T-helper 1 cell treated with Interleukin-12 subunit alpha and Interleukin-12 subunit beta and Interleukin-4 antibody, amounts not matched to agents 30 ng/mL and 1 ng/mL, for 36 hours (primary cell): ENCODE measurements at regions not wholly inside any gene's neighbourhood (a gene's known extent, or its start where the extent isn't known, plus 50 kb on each side); places are given as distances from the start of the nearest gene placed in this dataset.
"Not testable (repeated sequence)": the region's sequence is repeated elsewhere in the genome, so short reads cannot be mapped to it uniquely, and the experiment has no call there.

ENCODE experiments used
- intact Hi-C: fragments of 100-400 bp; cut with micrococcal nuclease; formaldehyde crosslinking; loops from one replicate; pipeline ENCODE4 v1.15.1; 2024

DNA sequence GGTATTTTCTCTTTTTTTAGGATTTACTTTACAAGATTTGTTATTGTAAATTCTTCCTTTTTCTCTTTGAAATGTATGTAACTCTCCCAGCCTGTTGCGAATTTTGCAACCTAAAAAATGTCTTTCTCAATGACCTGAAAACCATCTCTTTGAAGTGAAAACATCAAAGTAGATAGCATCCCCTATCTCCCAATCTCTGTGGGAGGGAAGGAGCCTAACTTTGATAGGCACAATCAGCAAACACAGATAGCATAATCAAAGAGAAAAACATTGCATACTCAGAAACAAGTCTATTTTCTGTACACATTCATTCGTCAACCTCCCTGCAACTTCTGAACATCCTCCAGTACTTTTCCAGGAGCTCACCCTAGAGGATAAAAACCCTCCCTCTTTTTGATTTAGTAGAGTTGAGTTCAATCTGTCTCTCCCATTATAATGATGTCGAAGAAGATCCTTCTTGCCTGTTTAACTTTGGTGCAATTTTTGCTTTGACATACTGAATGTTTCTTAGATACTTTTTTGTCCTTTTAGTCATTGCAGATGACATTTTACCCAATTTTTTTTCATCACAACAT, 849.2 kb upstream of the LRFN5 start:
- intact Hi-C loops: no loop called here

GRCh38 chr14:40733206-40733605, 873.5 kb upstream of the LRFN5 start:
- intact Hi-C loops: no loop called here

GRCh38 chr14:40727107-40727506, 879.6 kb upstream of the LRFN5 start:
- intact Hi-C loops: no loop called here

DNA sequence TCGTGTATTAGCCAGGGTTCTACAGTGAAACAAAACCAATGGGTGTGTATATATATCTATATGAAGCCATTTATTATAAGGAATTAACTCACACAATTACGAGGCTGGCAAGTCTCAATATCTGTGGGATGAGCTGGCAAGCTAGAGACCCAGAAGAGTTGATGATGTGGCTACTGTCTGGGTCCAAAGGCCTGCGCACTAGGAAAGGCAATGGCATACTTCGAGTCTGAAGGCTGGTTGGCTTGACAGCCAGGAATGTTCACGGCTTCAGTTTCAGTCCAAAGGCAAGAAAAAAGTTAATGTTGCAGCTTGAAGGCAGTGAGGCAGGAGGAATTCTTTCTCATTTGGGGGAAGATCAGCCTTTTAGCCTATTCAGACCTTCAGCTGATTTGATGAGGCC, 893.3 kb upstream of the LRFN5 start:
- intact Hi-C loops: no loop called here

- intact Hi-C loops: no loop called here
Measured at GRCh38 chr14:40697231-40697630, 909.4 kb upstream of the LRFN5 start.

- intact Hi-C loops: no loop called here
Measured at GRCh38 chr14:40694023-40694422, 912.7 kb upstream of the LRFN5 start.

DNA sequence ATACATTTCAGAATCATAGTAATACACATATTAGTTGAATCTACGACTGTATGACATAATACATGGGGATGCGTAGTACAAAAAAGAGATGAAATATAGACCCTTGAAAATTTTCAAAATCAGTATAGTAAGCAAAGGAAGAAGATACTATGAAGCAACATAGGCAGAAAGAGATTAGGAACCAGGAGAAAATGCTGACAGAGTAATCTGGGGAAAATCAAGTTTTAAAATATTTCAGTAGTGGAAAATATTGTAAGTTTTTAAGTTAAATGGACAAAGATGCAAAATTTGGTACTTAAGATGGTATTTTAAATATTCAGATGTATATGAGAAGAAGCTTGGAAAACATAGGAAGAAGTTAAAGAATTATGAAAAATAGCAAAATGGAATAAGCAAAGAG, 915.6 kb upstream of the LRFN5 start:
- intact Hi-C loops: no loop called here

GRCh38 chr14:40685764-40686163, 920.9 kb upstream of the LRFN5 start:
- intact Hi-C loops: no loop called here

DNA sequence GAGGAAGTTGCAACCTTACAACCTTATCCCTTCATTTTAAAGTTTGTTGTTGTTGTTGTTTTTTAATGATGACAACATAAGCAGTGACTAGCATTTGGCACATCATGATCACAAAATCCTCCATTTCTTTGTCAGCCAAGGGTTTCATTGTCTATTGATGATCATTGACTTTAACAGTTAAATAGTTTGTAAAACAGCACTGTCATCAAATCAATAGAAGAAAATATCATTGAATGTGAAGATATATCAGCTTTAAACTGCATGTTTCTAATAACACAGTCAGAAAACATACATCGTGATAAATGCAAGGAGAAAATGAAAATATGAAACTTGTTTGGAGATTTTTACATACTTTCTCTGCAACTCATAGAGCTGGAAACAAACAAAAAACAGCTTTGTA, 922.3 kb upstream of the LRFN5 start:
- intact Hi-C loops: no loop called here

DNA sequence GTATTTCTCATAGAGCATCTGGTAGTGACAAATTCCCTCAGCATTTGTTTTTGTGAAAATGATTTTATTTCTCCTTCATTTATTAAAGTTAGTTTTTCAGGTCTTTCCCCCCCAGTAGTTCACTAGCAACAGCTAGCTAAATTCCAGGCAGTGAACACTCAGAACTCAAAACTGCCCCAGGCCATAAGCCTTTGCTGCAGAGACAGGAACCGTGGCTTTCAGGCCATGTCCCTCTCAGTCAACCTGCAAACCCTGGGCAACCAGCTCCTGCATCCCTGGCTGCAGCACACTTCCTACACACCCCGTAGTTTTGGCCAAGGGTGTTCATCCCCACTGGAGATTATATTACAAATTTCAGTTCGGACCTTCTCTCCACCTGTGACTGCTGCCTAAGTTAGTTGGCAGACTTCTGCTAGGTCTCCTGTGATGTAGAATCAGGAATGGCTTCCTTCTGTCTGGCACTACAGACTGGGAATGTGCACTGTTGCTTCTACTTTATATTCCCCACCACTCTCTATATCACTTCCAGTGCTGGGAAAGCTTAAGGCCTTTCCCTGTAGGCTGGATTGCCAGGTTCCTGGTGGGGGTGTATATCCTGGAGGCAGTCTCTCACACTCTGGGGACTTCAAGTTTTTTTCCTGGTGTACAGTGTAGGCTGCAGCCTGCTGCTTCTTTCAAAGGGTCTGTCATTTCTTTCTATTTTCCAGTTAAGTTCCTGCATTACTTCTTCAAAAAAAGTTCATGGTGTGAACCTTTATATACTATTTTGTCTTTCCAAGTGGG, 924.4 kb upstream of the LRFN5 start:
- intact Hi-C loops: no loop called here

DNA sequence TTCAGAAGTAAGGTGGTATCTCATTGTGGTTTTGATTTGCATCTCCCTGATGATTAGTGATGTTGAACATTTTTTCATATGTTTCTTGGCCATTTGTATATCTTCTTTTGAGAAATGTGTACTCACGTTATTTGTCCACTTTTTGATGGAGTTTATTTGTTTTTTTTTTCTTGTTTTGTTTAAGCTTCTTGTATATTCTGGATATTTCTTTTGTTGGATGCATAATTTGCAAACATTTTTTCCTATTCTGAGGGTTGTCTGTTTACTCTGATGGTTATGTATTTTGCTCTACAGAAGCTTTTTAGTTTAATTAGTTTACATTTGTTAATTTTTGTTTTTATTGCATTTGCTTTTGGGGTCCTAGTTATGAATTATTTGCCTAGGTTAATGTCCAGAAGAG, 927.4 kb upstream of the LRFN5 start:
- intact Hi-C loops: no loop called here

DNA sequence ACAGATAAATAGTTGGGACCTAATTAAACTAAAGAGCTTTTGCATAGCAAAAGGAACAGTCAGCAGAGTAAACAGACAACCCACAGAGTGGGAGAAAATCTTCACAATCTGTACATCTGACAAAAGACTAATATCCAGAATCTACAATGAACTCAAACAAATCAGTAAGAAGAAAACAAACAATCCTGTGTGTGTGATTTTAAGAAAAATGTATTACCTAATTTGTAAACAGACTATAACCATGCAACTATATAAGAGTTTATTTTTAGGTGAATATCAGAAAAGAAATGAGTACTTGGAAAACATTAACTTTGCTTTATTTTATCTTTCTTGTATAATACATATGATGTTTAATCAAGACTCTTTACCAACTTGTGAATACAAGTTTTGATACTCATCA, 929.5 kb upstream of the LRFN5 start:
- intact Hi-C loops: not testable (repeated sequence)

- intact Hi-C loops: no loop called here
Measured at GRCh38 chr14:40674502-40674901, 932.2 kb upstream of the LRFN5 start.

GRCh38 chr14:40656311-40656710, 950.4 kb upstream of the LRFN5 start:
- intact Hi-C loops: no loop called here

GRCh38 chr14:40652089-40652691, 954.5 kb upstream of the LRFN5 start:
- intact Hi-C loops: no loop called here

- intact Hi-C loops: no loop called here
Measured at GRCh38 chr14:40630471-40630870, 976.2 kb upstream of the LRFN5 start.

DNA sequence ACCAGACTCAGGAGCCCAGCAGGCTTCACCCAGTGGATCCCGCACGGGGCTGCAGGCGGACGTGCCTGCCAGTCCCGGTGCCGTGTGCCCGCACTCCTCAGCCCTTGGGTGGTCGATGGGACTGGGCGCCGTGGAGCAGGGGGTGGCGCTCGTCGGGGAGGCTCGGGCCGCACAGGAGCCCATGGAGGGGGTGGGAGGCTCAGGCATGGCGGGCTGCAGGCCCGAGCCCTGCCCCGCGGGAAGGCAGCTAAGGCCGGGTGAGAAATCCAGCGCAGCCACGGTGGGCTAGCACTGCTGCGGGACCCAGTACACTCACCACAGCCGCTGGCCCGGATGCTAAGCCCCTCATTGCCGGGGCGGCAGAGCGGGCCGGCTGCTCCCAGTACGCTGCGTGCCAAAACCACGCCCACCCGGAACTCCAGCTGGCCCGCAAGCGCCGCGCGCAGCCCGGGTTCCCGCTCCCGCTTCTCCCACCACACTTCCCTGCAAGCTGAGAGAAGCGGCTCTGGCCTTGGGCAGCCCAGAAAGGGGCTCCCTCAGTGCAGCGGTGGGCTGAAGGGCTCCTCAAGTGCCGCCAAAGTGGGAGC, 977.0 kb upstream of the LRFN5 start:
- intact Hi-C loops: not testable (repeated sequence)

DNA sequence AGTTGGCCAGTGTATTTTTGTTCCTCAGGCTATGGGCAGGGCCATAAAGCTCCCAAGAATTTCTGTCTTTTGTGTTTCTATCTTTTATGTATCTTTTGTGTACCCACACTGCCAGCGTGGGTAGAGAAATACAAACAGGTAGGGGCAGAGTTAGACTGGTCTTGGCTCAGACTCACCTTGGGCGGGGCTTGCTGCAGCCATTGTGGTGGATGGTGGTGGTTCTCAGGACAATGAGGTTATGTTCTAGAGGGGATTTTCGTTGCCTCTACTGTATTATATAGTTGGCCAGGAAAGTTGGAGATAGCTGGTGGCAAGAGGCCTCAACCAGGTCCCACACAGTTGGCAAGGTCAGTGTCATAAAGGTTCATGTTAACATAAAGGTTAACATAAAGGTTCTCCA, 977.5 kb upstream of the LRFN5 start:
- intact Hi-C loops: no loop called here

GRCh38 chr14:40623643-40624042, 983.0 kb upstream of the LRFN5 start:
- intact Hi-C loops: no loop called here

GRCh38 chr14:40618225-40618898, 988.3 kb upstream of the LRFN5 start:
- intact Hi-C loops: no loop called here

DNA sequence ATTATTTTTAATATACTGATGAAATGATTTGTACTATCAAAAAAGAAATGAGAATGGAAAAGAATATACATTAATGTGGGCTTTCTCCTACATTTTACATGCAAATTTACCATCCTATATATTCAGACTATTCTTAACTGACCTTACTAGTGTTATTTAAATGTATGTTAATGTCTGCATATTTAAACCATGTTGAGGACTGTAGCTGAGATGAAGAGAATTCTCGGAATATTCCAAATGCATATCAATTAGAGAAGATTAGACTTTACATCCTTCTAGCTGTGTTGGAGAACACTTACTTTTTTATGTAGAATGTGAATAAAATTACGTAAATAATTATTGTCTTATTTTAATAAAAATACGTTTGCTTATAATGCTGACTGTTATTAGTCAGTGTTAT, 990.1 kb upstream of the LRFN5 start:
- intact Hi-C loops: no loop called here

DNA sequence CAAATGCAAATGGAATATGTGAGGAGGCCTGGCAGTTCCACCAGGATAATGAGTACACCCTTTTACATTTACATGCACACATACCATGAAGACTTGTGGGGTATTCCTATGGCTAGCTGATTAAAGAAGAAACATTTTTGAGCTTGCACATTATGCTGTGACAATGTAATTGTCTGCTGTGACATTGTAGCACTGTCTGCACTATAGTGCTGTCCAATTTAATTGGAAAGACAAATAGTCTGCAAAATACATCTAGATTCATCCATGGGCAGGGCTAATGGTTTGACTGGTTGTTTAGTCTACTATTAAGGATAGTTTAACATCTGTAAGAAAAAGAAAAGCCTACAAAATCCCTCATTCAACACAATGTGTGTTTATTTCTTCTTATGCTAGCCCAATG, 1005.6 kb upstream of the LRFN5 start:
- intact Hi-C loops: no loop called here
